KMS-11 (cell line): ENCODE measurements at regions not wholly inside any gene's neighbourhood (a gene's known extent, or its start where the extent isn't known, plus 50 kb on each side); places are given as distances from the start of the nearest gene placed in this dataset.

Source experiments
- H2AFZ ChIP-seq: fragments of 200-600 bp; sonication (generic); 2 replicates; pipeline ENCODE4 v1.6.1; 2016; ENCODE audit warnings: antibody characterized with exemption, mixed run types, low read depth
- H3K27ac ChIP-seq: fragments of 200-600 bp; sonication (generic); 2 replicates; pipeline ENCODE4 v1.6.1; 2016; ENCODE audit warnings: mild to moderate bottlenecking, mixed run types
- H3K27me3 ChIP-seq: fragments of 200-600 bp; sonication (generic); 2 replicates; pipeline ENCODE4 v1.6.1; 2017; ENCODE audit warnings: mild to moderate bottlenecking, low read depth, mixed run types, moderate library complexity; ENCODE audit not compliant: insufficient read depth
- H3K36me3 ChIP-seq: fragments of 200-600 bp; sonication (generic); 2 replicates; pipeline ENCODE4 v1.6.1; 2017; ENCODE audit warnings: mild to moderate bottlenecking, mixed run types; ENCODE audit not compliant: insufficient read depth
- H3K4me1 ChIP-seq: fragments of 200-600 bp; sonication (generic); 2 replicates; pipeline ENCODE4 v1.6.1; 2016; ENCODE audit warnings: mild to moderate bottlenecking, low read depth, mixed run types; ENCODE audit not compliant: poor library complexity, severe bottlenecking
- H3K4me2 ChIP-seq: fragments of 200-600 bp; sonication (generic); 2 replicates; pipeline ENCODE4 v1.7.0; 2016; ENCODE audit warnings: mild to moderate bottlenecking, mixed run types
- H3K4me3 ChIP-seq: fragments of 200-600 bp; sonication (generic); IDR thresholded peaks from 2 replicates; pipeline ENCODE4 v1.6.1; 2017; ENCODE audit warnings: low read depth, low read length, mixed read lengths; ENCODE audit not compliant: insufficient read depth
- H3K79me2 ChIP-seq: fragments of 200-600 bp; sonication (generic); 2 replicates; pipeline ENCODE4 v1.6.1; 2016; ENCODE audit warnings: low read depth, mixed run types; ENCODE audit not compliant: insufficient read depth
- H3K9ac ChIP-seq: fragments of 200-600 bp; sonication (generic); 2 replicates; pipeline ENCODE4 v1.6.1; 2016; ENCODE audit warnings: mild to moderate bottlenecking, mixed run types
- H4K20me1 ChIP-seq: fragments of 200-600 bp; sonication (generic); 2 replicates; pipeline ENCODE4 v1.6.1; 2016; ENCODE audit warnings: mild to moderate bottlenecking, mixed run types; ENCODE audit not compliant: insufficient read depth
- CTCF ChIP-seq: fragments of 200-600 bp; sonication (generic); conservative IDR thresholded peaks from 2 replicates; pipeline ENCODE4 v1.6.1; 2017; ENCODE audit warnings: low read depth, mild to moderate bottlenecking, antibody characterized with exemption, low read length, moderate library complexity, mixed read lengths

GRCh38 chr1:99361406-99361805, 97.1 kb downstream of the PLPPR4 start:
- Histone ChIP-seq H3K27ac (no peak overlapping the region), H4K20me1 (no peaks in the 10 kb centered on the region), H3K36me3 (no peaks in the 10 kb centered on the region), H3K27me3 (no peaks in the 10 kb centered on the region), H3K9ac (no peak overlapping the region), H3K4me3 (no peak overlapping the region), H3K79me2 (no peaks in the 10 kb centered on the region), H3K4me1 (no peaks in the 10 kb centered on the region), H2AFZ (no peak overlapping the region), H3K4me2 (no peak overlapping the region)
- TF ChIP-seq CTCF = no peak

GRCh38 chr1:99363531-99363930, 99.2 kb downstream of the PLPPR4 start:
- Histone ChIP-seq H3K4me2 (no peak overlapping the region), H3K4me1 (no peaks in the 10 kb centered on the region), H3K4me3 (no peak overlapping the region), H3K27ac (no peak overlapping the region), H3K36me3 (no peaks in the 10 kb centered on the region), H2AFZ (no peak overlapping the region), H4K20me1 (no peaks in the 10 kb centered on the region), H3K79me2 (no peaks in the 10 kb centered on the region), H3K9ac (no peak overlapping the region), H3K27me3 (no peaks in the 10 kb centered on the region)
- no peak for TF ChIP-seq CTCF

GRCh38 chr1:99365141-99365540, 100.8 kb downstream of the PLPPR4 start:
- Histone ChIP-seq H3K36me3 (no peaks in the 10 kb centered on the region), H3K4me1 (no peaks in the 10 kb centered on the region), H3K27ac (no peak overlapping the region), H2AFZ (no peak overlapping the region), H4K20me1 (no peaks in the 10 kb centered on the region), H3K27me3 (no peaks in the 10 kb centered on the region), H3K79me2 (no peaks in the 10 kb centered on the region), H3K4me2 (no peak overlapping the region), H3K4me3 (no peak overlapping the region), H3K9ac (no peak overlapping the region)
- TF ChIP-seq CTCF = no peak

- Histone ChIP-seq H2AFZ (no peak overlapping the region), H3K36me3 (no peaks in the 10 kb centered on the region), H4K20me1 (no peaks in the 10 kb centered on the region), H3K27me3 (no peaks in the 10 kb centered on the region), H3K79me2 (no peaks in the 10 kb centered on the region), H3K27ac (no peak overlapping the region), H3K4me1 (no peaks in the 10 kb centered on the region), H3K9ac (no peak overlapping the region), H3K4me2 (no peak overlapping the region), H3K4me3 (no peak overlapping the region)
- no peak for TF ChIP-seq CTCF
Observed at GRCh38 chr1:99365545-99365944, 101.3 kb downstream of the PLPPR4 start.

GRCh38 chr1:99369154-99369553, 104.9 kb downstream of the PLPPR4 start:
- H3K4me2 ChIP-seq = no peak overlapping the region
- no peaks in the 10 kb centered on the region for H3K27me3 ChIP-seq
- H3K79me2 ChIP-seq = no peaks in the 10 kb centered on the region
- H3K27ac ChIP-seq = no peak overlapping the region
- no peaks in the 10 kb centered on the region for H3K4me1 ChIP-seq
- H3K4me3 ChIP-seq = no peak overlapping the region
- no peaks in the 10 kb centered on the region for H4K20me1 ChIP-seq
- no peaks in the 10 kb centered on the region for H3K36me3 ChIP-seq
- H2AFZ ChIP-seq = no peak overlapping the region
- no peak overlapping the region for H3K9ac ChIP-seq
- no peak for TF ChIP-seq CTCF
